Keratinocyte (primary cell): ENCODE measurements at regions not wholly inside any gene's neighbourhood (a gene's known extent, or its start where the extent isn't known, plus 50 kb on each side); places are given as distances from the start of the nearest gene placed in this dataset.

Experiments
- DNase-seq: peaks from one replicate; pipeline ENCODE4 v3.0.0-alpha.2; 2011; ENCODE audit warnings: low read depth, missing footprints, low spot score
- FAIRE-seq: peaks from 2 replicates; lab custom pipeline; 2011; peaks lifted over from hg19 to GRCh38; lab: Jason Lieb, UNC
- H2AFZ ChIP-seq: 2 replicates; pipeline ENCODE4 v1.6.0; 2012; ENCODE audit warnings: low read length, control low read depth, inconsistent platforms; ENCODE audit not compliant: control insufficient read depth
- H3K27ac ChIP-seq: 2 replicates; pipeline ENCODE4 v1.5.1; 2011; ENCODE audit warnings: low read length; ENCODE audit not compliant: control insufficient read depth, insufficient read depth
- H3K27me3 ChIP-seq: 3 replicates; pipeline ENCODE4 v1.6.0; 2011; ENCODE audit warnings: low read length; ENCODE audit not compliant: control insufficient read depth, insufficient read depth; ENCODE audit errors: extremely low read depth
- H3K36me3 ChIP-seq, 2 experiments: 2 replicates in 1 of 2; 3 replicates in 1 of 2; pipeline ENCODE4 v1.5.1; 2011; ENCODE audit warnings: low read length in 2 of 2, mild to moderate bottlenecking in 1 of 2; ENCODE audit not compliant: control insufficient read depth in 2 of 2, insufficient read depth in 2 of 2; ENCODE audit errors: extremely low read depth in 1 of 2
- H3K4me1 ChIP-seq: 3 replicates; pipeline ENCODE4 v1.5.1; 2011; ENCODE audit warnings: low read length; ENCODE audit not compliant: control insufficient read depth, insufficient read depth; ENCODE audit errors: extremely low read depth
- H3K4me2 ChIP-seq: 3 replicates; pipeline ENCODE4 v1.6.0; 2011; ENCODE audit warnings: low read depth, low read length; ENCODE audit not compliant: control insufficient read depth, insufficient read depth; ENCODE audit errors: extremely low read depth
- H3K4me3 ChIP-seq, 3 experiments: fragments of 200-600 bp in 1 of 3; sonication (generic) in 1 of 3; 2 replicates in 2 of 3; 3 replicates in 1 of 3; pipeline ENCODE4 v1.5.1; 2011 to 2016; ENCODE audit warnings: low read length in 3 of 3, mild to moderate bottlenecking in 3 of 3, control low read depth in 2 of 3, inconsistent platforms in 1 of 3, low read depth in 1 of 3, mixed read lengths in 1 of 3, mixed run types in 1 of 3, moderate library complexity in 1 of 3; ENCODE audit not compliant: control insufficient read depth in 2 of 3, insufficient read depth in 2 of 3; ENCODE audit errors: extremely low read depth in 1 of 3
- H3K79me2 ChIP-seq: 2 replicates; pipeline ENCODE4 v1.6.0; 2012; ENCODE audit warnings: low read length; ENCODE audit not compliant: control insufficient read depth, insufficient read depth
- H3K9ac ChIP-seq: 3 replicates; pipeline ENCODE4 v1.6.0; 2011; ENCODE audit warnings: low read length; ENCODE audit not compliant: control insufficient read depth, insufficient read depth; ENCODE audit errors: extremely low read depth
- H3K9me1 ChIP-seq: 3 replicates; pipeline ENCODE4 v1.6.0; 2011; ENCODE audit warnings: low read length; ENCODE audit not compliant: control insufficient read depth, insufficient read depth; ENCODE audit errors: extremely low read depth
- H3K9me3 ChIP-seq: 2 replicates; pipeline ENCODE4 v1.5.1; 2012; ENCODE audit warnings: low read depth, low read length; ENCODE audit not compliant: control insufficient read depth
- H4K20me1 ChIP-seq: 3 replicates; pipeline ENCODE4 v1.6.0; 2011; ENCODE audit warnings: low read length; ENCODE audit not compliant: control insufficient read depth, insufficient read depth; ENCODE audit errors: extremely low read depth
- CTCF ChIP-seq, 3 experiments: IDR thresholded peaks in 1 of 3; conservative IDR thresholded peaks in 1 of 3; optimal IDR thresholded peaks in 1 of 3; 2 replicates in 2 of 3; 3 replicates in 1 of 3; pipeline versions ENCODE3 to v1.5.1; 2011; ENCODE audit warnings: low read length in 3 of 3, mild to moderate bottlenecking in 3 of 3, moderate library complexity in 2 of 3, control low read depth in 1 of 3, inconsistent platforms in 1 of 3; ENCODE audit not compliant: insufficient read depth in 2 of 3; ENCODE audit errors: extremely low read depth in 1 of 3
- EZH2 ChIP-seq: IDR thresholded peaks from one replicate; pipeline ENCODE4 v1.6.1; 2012; ENCODE audit warnings: inconsistent platforms, mild to moderate bottlenecking, low read length, moderate library complexity
- dilution Hi-C: fragments of 300-500 bp; cut with MboI; formaldehyde crosslinking; loops from one replicate; pipeline ENCODE4 v1.7.0; 2020; ENCODE audit warnings: low sequenced_read_pairs; ENCODE audit not compliant: extremely low pct_ligation_motif_present

DNA sequence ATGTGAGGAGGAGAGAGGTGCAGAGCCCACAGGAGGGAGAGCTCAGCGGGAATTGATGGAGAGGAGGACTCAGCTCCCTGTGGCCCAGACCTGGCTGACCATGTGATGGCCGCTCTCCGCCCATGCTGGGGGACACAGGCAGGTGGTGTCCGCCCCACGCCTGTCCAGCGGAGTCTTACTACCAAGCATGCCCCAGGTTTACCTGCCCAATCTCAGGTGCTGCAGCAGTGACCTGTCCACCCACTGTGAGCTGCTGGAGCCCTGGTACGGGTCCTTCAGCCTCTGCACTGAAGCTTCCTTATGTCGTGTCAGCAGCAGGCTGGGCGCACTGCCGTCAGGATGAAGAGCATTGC, 170.8 kb downstream of the RTP5 start:
- Histone ChIP-seq H3K9me1 (no peaks in the 10 kb centered on the region), H3K4me1 (no peaks in the 10 kb centered on the region), H4K20me1 (no peaks in the 10 kb centered on the region), H3K79me2 (no peaks in the 10 kb centered on the region), H3K27ac (no peak overlapping the region), H3K27me3 (peaks cover 26% of the 10 kb centered on the region), H3K4me3 (no peak overlapping the region), H3K4me2 (no peak overlapping the region), H3K9me3 (no peaks in the 10 kb centered on the region), H2AFZ (no peak overlapping the region), H3K36me3 (no peaks in the 10 kb centered on the region), H3K9ac (no peak overlapping the region)
- TF ChIP-seq EZH2, result no peak
- no peak for TF ChIP-seq CTCF (optimal IDR thresholded peaks at IDR 0.05 in 1 of 3, IDR thresholded peaks at IDR 0.05 in 1 of 3, conservative IDR thresholded peaks at IDR 0.05 in 1 of 3; ENCODE audit: extremely low read depth in 1 of 3, insufficient read depth in 2 of 3, low read length in 3 of 3)
- DNase-seq (no peak), FAIRE-seq (no peak)
- dilution Hi-C loops, result no loop called here

DNA sequence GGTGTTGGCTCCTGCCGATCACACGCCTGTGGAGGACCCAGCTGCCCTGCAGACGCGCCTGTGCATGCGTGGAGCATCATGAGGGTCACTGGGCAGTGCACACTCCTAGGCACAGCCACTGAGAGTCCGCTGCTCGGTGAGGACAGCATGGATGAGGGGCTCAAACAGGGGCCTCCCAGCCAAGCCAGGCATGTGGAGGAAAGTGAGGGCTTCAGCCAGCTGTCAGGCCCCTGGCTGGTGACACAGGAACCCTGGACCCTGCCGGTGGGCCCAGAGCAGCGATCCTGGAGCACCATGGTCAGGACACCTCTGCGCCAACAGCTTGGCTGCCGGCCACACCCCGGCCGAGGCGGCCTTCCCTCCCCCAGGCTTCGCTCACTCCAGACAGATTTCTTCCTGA, 171.2 kb downstream of the RTP5 start:
- Histone ChIP-seq H3K36me3 (no peaks in the 10 kb centered on the region), H3K9ac (no peak overlapping the region), H3K4me1 (no peaks in the 10 kb centered on the region), H3K4me3 (no peak overlapping the region), H3K27ac (no peak overlapping the region), H4K20me1 (no peaks in the 10 kb centered on the region), H2AFZ (no peak overlapping the region), H3K79me2 (no peaks in the 10 kb centered on the region), H3K9me3 (no peaks in the 10 kb centered on the region), H3K4me2 (no peak overlapping the region), H3K9me1 (no peaks in the 10 kb centered on the region), H3K27me3 (peaks cover 26% of the 10 kb centered on the region)
- no peak for DNase-seq
- dilution Hi-C loops, result no loop called here
- no peak for FAIRE-seq
- TF ChIP-seq EZH2 (no peak), CTCF (optimal IDR thresholded peaks at IDR 0.05 in 1 of 3, IDR thresholded peaks at IDR 0.05 in 1 of 3, conservative IDR thresholded peaks at IDR 0.05 in 1 of 3; ENCODE audit: extremely low read depth in 1 of 3, insufficient read depth in 2 of 3, low read length in 3 of 3) (no peak)
